Stimulated activated CD4-positive, alpha-beta T cell treated with anti-CD3 and anti-CD28 coated beads, TNF-alpha, amount 100 ng/mL, for 24 hours (primary cell): ENCODE measurements at regions not wholly inside any gene's neighbourhood (a gene's known extent, or its start where the extent isn't known, plus 50 kb on each side); places are given as distances from the start of the nearest gene placed in this dataset.

Source experiments
- DNase-seq, 3 experiments: peaks; one replicate each; pipeline ENCODE4 v3.0.0-alpha.2; 2020; ENCODE audit warnings: low read depth in 3 of 3

DNA sequence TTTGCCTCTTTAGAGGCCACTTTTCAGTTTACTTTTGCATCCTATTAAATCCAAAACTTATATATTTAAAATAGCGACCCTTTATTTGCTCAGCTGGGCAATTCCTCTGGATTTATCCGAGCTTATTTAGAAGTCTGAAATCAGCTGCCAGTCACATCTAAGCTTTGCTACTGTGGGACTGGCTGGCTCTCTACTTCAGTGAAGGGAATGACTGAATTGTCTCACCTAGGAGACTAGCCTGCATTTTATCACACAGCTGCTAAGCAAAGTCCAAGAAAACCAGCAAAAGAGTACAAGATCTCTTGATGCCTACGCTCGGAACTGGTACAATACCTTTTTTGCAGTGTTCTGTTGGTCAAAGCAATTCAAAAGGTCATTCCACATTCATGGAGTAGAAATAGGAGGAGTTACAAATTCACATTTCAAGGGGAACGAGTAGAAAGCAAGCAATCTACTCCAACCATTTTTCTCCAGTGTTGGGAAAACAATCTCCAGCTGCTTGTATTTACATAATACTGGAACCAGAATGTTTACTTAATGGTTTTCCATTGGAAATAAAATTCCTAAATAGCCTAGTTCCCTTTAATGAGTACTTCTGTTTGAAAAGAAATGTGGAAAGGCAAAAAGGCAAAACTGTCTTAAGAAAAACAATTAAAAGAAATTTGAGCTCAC is 160.2 kb downstream of the MAGEB5 start:
- no peak for DNase-seq

DNA sequence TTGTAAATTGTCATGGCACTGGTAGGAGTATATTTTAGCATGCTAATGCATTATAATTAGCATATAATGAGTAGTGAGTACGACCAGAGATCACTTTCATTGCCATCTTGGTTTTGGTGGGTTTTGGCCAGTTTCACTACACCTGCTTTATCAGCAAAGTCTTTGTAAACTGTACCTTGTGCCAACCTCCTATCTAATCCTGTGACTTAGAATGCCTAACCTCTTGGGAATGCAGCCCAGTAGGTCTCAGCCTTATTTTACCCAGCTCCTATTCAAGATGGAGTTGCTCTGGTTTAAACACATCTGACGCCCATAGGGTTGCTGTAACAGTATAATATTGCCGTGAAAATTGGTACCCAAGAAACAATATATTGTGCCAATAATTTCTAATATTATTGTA is 159.4 kb downstream of the MAGEB5 start:
- no peak for DNase-seq

DNA sequence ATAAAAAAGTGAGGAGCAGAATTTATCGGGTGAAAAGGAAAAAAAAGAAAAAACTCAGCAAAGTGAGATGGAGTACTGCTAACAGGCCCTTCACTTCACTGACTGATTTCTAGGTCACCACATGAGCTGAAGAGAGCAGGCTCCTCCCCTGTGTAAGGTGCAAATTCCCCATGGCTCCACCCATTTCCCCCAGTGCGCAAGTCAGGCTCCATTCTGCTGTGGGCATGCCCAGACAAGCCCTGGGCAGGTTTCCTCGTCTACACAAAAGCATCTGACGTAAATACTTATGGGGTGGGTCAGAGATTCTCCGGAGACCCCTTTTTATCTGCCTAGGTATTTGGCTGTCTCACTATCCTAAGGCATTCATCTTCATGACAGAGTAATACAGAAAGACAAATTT is 157.9 kb downstream of the MAGEB5 start:
- no peak for DNase-seq

DNA sequence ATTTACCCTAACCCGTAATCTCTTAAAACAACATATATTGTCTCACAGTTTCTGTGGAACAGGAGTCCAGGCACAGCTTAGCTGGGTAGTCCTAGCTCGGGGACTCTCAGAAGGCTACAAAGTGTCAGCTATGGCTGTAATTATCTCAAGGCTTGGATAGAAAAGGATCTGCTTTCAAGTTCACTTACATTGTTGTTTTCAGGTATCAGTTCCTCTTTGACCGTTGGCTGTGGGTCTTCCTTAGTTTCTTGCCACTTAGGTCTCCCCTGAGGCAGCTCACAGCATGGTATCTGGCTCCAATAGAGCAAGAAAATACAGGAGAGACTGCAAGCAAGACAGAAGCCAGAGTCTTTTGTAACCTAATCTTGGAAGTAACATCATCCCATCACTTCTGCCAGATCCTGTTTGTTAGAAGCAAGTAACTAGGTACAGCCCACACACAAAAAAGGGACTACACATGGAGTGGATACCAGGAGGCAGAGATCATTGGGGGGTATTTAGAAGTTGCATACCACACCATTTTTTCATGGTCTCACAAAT is 137.0 kb downstream of the MAGEB5 start:
- DNase-seq = no peak

DNA sequence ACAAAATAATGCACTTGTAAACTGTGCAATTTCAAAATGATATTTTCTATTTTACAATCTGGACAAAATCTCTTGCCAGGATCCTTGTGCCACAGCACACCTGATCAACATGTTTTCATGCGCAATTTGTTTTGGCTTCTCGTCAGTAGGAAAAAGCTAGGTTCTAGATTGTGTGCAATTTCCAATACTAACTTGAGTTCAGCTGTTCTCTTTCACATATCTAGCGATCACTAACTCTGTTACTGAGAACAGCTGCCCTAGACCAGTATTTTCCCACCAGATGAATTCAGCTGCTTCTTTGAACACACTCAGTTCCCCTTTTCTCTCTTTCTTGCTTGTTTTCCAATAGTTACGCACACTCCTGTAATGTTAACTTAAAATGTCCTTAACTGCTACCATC is 131.2 kb downstream of the MAGEB5 start:
- DNase-seq = no peak

DNA sequence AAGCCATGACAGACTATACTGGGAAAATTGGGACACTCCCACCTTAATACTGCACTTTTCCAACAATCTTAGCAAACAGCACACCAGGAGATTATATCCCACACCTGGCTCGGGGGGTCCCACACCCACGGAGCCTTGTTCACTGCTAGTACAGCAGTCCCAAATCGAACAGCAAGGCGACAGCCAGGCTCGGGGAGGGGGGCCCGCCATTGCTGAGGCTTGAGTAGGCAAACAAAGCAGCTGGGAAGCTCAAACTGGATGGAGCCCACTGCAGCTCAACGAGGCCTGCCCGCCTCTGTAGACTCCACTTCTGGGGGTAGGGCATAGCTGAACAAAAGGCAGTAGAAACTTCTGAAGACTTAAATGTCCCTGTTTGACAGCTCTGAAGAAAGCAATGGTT is 118.3 kb downstream of the MAGEB5 start:
- DNase-seq = no peak

DNA sequence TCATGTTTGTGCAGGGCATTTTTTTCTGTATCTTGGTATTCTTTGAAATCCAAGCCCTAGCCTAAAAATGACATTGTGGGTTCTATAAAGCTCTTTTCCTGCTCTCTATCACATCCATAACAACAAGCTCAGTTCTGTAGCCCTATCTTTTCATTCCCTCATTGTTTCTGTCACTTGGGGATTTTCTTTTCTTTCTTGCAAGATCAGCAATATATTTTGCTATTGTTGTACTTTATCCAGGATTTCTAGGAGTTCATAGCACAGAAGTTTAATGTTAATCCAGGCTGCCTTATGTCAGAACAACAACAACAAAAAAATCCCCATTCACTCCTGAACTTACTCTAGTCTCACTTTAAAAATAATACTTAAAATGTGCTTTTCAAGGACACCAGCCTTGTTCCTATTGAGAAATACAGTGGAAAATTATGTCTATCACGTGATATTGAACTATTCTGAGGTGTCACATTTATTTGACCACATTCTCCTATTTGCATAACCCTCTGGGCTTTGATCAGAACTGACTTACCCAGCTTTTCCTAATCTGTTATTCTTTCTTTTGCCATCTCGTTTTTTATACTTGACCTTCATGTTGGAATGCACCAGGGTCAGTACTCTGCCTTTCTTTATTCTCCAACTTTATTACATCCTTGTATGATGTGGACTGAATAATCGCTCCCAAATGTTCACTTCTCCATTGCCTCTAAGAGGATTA is 112.8 kb downstream of the MAGEB5 start:
- no peak for DNase-seq

DNA sequence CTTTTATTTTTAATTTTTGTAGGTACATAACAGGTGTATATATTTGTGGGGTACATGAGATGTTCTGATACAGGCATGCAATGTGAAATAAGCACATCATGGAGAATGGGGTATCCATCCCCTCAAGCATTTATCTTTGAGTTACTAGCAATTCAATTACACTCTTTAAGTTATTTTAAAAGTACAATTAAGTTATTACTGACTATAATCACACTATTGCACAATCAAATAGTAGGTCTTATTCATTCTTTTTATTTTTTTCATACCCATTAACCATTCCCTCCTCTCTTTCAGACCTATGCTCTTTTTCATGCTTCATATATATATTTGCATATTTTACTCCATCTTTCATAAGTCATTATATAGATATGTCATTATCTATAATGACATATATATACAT is 93.3 kb downstream of the MAGEB5 start:
- no peak for DNase-seq

DNA sequence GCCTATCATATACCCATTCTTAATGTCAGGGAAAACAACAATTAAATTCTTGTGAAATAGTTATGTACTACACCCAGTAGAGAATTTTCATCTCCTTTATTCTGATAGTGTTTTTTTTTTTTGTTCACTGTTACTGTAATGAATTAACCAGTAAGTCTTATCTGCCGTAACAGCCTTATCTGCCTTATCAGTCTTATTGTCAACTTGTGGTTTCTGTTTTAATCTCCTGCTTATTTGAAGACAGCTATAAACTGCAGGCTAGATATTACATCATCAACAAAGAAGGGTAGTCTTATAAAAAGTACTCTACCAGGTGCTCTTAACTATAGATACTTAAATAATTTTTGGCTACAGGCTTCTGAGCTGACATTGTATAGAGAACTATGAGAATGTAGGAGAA is 79.5 kb downstream of the MAGEB5 start:
- DNase-seq = no peak

DNA sequence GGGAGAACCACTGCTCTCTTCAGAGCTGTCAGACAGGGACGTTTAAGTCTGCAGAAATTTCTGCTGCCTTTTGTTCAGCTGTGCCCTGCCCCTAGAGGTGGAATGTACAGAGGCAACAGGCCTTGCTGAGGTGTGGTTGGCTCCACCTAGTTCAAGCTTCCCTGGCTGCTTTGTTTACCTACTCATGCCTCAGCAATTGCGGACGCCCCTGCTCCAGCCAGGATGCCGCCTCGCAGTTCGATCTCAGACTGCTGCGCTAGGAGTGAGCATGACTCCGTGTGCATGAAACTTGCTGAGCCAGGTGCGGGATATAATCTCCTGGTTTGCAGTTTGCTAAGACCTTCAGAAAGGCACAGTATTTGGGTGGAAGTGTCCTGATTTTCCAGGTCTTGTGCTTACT is 70.9 kb downstream of the MAGEB5 start:
- no peak for DNase-seq
